GM12873 (cell line): ENCODE measurements at regions not wholly inside any gene's neighbourhood (a gene's known extent, or its start where the extent isn't known, plus 50 kb on each side); places are given as distances from the start of the nearest gene placed in this dataset.

Experiments
- TF ChIP-seq, protein P1 (sequence below): IDR thresholded peaks from 2 replicates; pipeline ENCODE4 v1.5.1; 2012; ENCODE audit warnings: low read depth, mild to moderate bottlenecking, moderate library complexity, low read length, control low read depth; ENCODE audit not compliant: insufficient read depth; ENCODE audit errors: missing control alignments

DNA sequence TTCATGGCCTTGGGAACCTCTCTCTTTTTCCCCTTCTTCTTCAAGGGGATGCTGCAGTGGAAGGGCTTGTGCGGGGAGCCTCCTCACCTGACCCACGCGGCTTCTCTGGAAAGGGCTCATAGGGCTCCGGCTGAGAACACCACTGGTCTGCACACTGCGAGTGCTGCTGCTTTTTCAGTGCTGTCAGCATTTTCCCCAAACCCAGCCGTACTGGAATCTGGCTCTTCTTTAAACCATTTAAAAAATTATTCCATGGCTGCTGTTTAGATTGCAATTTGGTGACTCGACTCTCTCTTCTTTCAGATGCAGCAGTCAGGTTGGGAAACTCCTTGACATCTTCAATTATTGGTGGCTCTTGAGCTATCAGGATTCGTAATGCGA lies 272.6 kb upstream of the DSEL start:
- TF ChIP-seq, protein P1, sequence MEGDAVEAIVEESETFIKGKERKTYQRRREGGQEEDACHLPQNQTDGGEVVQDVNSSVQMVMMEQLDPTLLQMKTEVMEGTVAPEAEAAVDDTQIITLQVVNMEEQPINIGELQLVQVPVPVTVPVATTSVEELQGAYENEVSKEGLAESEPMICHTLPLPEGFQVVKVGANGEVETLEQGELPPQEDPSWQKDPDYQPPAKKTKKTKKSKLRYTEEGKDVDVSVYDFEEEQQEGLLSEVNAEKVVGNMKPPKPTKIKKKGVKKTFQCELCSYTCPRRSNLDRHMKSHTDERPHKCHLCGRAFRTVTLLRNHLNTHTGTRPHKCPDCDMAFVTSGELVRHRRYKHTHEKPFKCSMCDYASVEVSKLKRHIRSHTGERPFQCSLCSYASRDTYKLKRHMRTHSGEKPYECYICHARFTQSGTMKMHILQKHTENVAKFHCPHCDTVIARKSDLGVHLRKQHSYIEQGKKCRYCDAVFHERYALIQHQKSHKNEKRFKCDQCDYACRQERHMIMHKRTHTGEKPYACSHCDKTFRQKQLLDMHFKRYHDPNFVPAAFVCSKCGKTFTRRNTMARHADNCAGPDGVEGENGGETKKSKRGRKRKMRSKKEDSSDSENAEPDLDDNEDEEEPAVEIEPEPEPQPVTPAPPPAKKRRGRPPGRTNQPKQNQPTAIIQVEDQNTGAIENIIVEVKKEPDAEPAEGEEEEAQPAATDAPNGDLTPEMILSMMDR: no peak

DNA sequence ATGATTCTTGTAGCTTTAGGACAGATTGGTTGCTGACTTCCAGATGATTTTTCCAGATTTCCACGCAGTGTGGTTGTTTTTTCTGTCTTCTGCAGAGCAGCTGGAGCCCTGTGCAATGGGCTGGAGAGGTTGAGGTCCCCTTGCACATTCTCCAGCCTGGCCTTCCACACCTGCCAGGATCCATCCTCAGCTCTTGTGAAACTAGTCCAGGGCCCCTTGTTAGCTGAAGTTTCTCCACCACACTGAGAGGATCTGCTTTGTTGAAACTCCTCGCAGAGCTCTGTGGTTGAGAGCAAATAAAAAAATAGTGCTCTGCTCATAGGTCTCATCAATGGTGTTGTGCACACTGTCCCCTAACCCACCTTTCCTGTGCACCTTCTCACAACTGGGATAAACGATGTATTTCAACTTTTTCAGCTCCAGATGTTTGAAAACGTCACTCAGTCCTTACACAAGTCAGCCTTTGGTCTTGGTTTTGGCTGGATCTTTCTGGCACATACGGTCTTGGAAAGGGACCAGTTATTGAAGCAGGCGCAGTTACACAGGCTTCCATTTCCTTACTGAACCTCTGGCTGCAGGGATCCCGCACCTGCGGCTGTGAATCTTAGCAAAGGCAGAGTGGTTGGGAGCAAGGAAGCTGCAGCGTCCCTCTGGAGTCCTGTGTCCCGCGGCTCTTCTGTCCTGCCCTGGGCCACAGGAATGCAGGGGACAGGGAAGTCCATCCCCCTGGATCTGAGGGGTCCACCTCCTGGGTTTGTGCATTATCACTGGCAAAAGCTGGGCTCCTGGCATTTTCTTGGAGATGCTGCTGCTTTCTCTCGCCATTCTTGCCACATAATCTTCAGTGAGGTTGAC lies 272.0 kb upstream of the DSEL start:
- TF ChIP-seq, protein P1: no peak

DNA sequence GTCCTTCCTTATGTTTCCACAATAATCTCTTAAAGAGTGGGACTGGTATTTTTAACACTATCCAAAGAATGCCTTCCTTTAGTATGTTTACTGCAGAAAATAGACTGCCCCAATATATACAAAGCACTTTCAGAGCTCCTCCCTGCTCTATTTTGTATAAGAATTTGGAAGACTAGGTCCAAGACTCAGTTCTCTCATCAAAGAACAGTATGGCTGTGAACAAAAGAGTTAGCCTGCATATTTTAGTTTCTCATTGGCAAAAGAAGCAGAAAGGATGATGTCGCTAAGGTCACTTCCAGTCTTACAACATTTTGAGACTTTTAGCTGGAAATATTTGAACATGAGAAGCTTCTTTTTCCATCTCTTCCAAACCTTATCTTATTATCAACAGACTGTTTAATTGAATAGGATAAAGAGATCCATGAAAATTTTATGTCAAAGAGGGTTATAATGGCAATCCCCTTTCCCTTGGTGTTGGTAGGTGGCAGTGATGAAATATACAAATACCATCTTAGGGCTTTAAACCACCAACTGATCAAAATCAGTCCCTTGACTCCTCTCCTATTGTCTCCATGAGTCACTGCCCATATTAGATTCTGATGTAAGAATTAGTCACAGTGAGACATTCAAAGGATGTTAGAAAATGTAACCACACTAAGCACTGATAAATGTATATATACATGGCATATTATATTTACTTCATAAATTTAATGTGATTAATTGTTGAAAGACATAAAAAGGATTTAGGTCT lies 266.9 kb upstream of the DSEL start:
- TF ChIP-seq, protein P1: no peak

DNA sequence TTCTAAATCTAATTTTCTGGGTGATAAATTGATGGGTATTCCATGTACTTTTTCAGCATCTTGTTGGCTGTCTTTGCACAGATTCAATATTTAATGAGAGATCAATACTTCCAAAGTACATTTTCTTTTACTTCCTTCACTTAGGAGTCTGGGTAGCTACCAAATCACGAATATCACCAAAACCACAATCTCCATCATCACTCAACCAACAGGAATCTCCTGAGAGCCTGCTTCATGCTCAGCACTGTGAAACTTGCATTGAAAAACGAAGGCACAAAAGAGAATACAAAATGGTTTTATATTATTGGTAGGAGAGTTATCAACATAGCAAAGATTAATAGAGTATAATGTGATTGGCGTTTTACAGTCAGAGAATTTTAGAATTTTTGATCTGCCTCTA lies 261.5 kb upstream of the DSEL start:
- TF ChIP-seq, protein P1: no peak

DNA sequence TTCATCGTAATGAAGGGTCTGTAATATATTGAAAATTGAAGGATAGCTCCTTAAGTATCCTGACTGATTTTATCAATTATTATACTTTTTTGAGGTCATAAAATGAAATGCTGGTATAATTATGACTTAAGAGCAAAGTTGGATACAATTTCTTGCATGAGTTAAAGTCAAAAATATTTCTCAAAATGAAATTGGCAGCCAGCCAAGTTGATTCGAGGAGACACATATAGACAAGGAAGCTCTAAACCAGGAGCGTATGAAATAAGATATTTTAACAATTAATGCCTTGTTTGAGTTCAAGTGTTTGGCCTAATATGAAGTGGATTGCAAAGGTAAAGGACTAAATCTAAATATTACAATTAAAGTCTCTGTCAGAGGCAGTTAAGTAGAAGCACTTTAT lies 260.4 kb upstream of the DSEL start:
- TF ChIP-seq, protein P1: no peak

DNA sequence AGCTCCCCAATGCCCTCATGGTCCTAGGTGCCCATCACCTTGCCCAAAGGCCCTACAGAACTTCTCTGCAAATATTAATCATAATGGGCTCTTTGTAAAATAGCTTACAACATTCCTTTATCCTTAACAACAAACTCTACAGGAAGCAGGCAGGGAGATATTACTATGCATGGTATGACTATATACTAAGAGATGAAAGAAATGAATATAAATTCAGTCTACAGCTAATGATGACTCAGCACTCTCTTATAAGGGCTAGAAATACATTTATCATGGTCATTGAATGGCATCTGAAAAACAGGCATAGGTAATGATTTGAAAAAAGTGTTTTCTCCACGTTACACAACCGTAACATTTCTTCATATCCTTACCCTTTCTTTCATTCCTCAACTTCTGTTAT lies 254.8 kb upstream of the DSEL start:
- TF ChIP-seq, protein P1: no peak

DNA sequence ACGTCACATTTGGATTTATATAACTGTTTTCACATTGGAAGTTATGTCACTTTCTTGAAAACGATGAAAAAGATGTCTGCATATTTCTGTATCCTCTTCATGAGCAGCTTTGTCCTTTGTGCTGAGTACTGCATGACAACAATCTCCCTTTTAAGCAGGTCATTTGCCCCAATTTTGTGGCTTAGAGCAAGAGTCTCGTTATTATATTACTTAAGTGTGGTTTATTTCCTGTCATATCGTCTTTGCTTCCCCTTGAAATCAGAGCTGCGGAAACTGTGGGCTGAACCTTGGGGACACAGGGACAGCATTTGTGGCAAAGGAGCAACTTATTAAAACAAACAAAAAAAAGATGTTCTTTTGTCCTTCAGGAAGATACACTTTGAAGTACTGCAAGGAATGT lies 254.0 kb upstream of the DSEL start:
- TF ChIP-seq, protein P1: no peak
